ENCODE measurements at regions not wholly inside any gene's neighbourhood (a gene's known extent, or its start where the extent isn't known, plus 50 kb on each side); places are given as distances from the start of the nearest gene placed in this dataset.

GRCh38 chr4:156111686-156112085, 158.0 kb upstream of the CTSO start:
- TF ChIP-seq CTCF (IDR thresholded peaks at IDR 0.05) (no peak), POLR2A (IDR thresholded peaks at IDR 0.05) (no peak)

All from lower leg skin (tissue), 3 donors.